ENCODE measurements at regions not wholly inside any gene's neighbourhood (a gene's known extent, or its start where the extent isn't known, plus 50 kb on each side); places are given as distances from the start of the nearest gene placed in this dataset.

GRCh38 chr12:115898670-115899069 is 378.8 kb downstream of the MED13L start:
- TF ChIP-seq HMGXB4 (CRISPR knock-in tag; IDR thresholded peaks at IDR 0.05), result no peak
- no peak for TF ChIP-seq SIX5 (IDR thresholded peaks at IDR 0.05; ENCODE audit: borderline replicate concordance in 1 of 2, insufficient read depth in 1 of 2, low read depth in 1 of 2, low read length in 2 of 2)

Measured in K562 (cell line).